ENCODE measurements at regions not wholly inside any gene's neighbourhood (a gene's known extent, or its start where the extent isn't known, plus 50 kb on each side); places are given as distances from the start of the nearest gene placed in this dataset.

DNA sequence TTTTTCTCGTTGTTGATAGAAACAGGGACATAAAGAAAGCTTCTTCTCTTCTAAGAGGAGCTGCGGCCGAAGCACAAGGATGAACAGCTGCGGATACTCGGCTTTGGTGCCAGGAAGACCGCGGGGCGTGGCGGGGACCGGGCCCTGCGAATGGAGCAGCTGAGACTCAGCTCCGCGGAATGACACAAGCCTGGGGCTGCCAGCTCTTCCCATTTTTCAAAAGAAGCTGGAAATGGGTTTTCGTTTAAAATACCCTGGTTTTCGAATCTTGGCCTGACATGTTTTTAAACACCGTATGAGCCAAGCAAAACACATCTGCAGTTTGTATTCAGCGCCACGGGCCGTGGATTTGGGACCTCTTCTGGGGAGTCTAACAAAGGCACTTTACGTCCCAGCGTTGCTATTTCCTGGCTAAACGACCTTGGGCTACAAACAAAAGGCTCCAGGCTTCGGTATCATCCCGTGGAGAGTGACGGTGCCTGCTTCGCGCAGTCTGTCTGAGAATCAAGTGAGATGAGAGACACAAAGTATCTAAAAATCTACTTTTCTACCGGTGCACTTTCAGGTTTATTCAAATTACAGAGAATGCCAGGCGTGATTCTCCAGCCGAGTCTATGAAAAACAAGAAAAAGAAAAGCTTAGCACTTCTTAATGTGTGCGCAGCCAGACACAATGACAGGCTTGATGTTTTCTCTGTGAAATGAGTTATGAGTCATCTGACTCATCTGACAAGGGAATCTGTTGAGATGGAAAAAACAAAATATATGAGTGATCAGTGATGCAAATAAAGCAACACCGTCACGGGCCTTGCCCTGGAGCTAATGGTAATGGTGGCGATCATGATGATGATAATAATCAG, 114.0 kb upstream of the TMEM132D start:
- peak; percentile 69 for DNase-seq

DNA sequence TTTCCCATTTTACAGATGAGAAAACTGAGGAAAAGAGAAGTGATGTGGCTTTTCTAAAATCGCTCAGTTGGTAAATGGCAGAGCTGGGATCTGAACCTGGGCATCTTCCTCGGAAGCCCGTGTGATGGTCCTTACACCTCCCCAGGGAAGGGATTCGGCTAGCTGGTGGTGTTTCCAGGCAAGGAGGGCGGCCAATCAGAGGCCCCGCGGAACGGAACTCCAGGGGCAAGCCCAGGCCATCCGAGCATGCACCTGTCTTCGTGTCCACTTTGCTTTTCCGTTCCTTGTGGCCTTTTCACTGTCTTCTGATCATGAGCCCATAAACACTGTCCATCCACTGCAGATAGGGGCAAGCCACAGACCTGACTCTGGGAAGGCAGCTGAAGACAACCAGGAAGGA, 114.8 kb upstream of the TMEM132D start:
- DNase-seq: no peak

DNA sequence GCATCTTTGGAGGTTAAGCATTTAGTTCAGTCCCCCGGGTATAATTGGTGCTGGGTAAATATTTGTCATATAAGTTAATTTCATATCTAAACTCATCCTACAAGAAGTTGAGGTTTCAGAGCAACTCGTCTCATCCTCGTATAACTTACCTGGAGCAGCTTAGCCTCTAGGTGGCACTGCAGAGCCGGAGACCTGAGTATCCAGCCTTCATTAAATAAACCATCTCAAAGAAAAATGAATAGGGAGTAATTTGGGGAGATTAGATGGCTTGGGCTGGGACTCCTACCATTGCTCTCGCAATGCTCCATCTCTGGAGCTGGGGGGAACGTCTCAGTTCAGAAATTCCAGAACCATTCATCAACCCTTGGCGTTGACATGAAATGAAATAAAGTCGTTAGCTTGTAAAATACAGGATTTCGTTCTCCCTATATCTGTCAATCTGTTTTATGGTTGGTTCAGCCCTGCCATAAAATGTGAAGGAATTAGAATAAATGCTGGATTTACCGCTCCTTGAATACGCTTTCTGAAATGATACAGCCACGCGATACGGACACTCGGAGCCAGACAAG, 122.9 kb upstream of the TMEM132D start:
- DNase-seq: no peak

DNA sequence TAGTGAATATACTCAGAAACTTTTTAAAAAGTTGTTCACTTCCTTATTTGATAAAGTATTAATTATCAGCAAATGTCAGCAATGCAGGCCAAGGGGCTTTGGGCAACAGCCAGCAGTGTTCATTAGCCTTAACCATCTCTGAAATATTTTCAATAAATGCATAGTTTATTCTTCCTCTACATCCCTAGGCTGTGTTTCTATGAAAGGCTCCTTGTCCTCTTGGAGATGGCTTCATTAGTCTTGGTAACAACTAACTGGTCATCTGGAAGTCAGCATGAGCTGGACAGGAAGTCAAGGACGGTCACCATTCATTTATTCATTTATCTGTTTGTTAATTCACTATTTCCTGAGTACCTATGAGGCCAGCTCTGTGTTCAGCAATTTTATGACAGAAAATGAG, 124.0 kb upstream of the TMEM132D start:
- DNase-seq: no peak

DNA sequence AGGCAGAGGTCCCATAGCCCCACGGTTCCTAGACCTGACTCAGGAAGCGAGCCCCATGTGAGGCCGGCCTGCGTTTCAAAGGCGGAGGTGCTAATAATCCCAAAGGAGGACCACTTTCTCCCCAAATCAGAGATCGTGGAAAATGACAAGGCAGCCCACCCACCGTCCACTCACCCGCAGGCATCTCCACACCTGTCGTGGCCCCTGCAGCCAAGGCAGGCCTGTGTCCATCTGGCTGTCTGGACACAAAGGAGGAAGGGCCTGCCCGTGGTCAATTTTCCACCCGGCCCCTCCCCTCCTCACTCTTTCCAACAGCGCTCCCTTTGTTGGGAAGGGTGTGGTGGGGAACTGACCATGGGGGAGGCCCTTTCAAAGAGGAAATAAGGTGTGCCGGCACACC, 125.3 kb upstream of the TMEM132D start:
- no peak for DNase-seq

DNA sequence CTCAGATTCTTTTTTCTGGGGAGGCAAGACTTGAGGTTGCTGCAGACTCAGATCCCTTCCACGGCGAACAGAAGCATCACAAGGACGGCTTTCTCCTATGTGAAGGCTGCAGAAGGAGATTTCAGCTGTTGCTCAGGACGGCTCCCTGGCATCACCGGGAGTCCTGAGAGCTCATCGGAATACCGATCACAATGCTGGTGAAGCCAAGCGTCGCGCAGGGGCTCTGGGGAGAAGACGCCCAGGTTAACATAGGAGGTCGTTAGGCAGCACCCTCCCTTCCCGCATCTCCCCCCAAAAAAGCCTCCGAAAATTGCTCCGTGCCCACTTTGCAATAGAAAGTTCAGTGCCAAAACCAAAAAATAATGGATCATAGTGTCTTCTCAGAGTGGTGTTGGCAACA, 127.2 kb upstream of the TMEM132D start:
- DNase-seq: no peak

DNA sequence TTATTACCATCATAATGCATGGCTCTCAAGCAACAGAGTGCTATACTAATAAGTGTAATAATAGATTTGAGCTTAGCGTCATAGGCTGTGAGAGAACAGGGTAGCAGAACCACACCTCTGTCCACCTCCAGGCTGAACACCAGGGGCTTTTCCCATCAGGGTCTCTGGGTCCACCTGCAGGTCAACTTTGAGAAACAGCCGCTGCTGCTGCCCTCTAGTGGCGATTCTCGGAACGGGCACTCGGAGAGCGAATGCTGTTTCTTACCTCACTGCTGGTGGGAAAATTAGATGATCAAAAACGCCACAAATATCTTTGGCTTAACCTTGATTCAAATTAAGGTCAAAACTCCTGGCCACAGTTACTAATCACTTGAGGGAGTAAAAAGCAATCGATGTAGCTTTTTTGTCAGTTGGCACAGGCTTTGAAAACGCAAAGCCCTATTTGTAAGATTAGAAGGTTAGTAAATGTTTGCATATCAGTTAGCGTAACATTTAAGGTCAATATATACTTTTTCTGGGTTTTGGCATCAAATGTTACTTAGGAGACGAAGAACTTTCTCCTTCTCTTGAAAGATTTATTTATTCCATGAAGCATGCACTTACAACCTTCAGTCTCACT, 127.9 kb upstream of the TMEM132D start:
- DNase-seq: peak; percentile 69

DNA sequence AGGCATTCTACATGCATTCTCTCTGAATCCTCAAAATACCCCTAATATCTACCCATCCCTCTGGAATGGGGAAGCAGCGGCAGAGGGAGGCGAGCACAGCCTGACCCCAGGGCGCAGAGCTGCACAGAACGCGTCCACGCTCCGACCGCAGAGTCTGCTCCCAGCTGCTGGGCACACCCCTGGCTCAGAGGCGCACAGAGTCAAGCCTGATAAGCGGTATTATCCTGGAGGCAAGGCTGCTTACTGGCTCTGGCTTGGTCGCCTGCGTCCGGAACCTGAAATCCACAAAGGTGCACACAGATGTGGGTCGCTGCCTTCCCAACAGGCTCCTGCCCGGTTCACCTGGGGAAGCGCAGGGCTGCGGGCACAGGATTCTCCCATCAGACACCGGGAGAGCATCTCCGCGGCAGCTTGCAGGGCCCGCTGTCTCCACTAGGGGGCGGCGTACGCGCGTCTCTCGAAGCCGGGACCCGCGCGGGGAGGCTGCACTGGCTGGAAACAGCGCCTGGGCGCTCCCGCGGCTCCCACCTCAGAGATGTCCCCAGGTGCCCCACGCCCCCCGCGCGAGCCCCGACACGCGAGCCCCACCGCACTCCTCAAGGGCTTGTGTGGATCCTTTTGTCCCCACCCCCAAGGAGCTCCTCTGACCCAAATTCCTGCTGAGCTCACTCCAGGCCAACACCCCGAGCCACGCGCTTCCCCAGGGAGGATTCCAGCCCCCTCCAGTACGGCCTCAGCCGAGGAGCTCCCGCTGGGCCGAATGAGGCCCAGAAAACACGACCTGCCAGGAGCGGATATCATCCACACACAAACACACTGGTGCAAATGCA, 120.1 kb upstream of the FZD10 start:
- peak; percentile 80 for DNase-seq

DNA sequence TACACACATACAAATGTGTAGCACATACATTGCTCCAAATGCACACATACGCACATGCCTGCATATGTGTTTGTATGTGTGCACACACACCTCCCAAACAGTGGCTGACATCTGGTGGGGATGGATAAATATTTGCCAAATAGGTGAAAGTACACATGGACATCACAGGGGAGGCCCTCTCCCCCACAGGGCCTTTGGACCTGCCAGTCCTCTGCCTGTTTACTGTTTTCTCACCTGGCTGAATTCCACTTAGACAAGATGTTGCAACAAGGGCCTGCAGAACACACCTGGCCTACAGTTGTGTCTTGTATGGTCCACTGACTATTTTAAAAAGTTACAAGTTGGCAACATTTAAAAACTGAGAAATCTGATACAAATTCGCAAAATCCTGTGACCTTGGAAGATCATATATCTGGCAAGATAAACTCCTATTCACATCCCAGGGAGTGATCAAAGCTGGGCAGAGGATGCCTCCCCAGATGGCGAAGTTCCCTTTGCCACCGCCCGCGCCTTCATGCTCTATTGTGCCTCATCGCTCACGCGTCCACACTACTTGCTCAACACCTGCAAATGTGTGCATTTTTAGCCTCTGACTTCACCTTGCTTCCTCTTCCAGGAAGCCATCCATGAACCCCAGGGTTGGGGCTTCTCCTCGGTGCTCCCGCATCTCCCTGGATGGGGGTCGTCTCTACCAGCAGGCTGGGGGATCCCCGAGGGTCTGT, 118.4 kb upstream of the FZD10 start:
- DNase-seq: no peak

DNA sequence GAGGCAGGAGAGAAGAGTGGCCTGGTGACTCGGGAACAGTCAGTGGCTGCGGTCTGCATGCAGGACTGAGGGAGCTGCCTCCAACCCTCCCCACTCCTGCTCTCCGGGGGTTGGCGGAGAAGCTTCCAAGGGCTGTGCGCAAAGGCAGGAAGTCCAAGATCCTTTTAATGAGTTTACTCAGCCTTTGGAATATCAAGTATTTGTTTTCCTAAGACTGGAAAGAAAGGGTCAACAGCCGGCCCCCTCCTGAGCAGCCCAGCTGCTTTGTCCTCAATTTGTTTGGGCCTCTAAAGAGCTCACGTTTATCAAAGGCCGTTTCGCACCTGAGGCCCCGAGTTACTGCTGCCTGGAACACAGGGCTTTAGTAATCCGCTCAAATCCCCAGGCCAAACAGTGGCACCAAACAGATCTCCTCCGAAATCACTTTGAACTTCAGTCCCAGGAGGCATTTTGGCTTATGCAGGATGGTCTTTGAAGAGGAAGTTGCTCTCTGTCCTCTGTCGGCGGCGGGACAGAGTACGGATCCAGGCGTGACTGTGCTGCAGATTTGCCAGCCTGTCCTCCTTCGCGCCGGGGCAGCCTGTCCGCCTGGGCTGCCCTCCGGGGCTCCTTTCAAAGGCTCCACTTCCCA, 117.2 kb upstream of the FZD10 start:
- no peak for DNase-seq

DNA sequence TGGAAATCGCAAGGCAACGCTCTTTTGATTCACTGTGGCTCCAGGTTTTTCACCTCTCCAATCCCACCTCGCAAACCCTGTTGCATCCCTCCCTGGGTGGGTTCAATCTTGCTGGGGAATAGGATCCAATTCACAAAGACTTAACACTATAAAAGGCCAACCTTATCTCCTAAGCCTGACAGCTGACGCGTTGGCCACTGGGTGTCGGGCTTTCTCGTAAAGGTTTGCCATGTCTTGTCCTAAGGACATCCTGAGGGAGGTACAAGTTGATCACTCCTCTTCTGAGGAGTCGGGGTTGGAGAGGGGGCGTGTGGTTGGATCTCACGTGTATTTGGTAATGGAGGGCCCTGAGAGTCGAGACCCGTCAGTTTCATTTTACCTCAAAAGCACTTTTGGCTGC, 112.6 kb upstream of the FZD10 start:
- DNase-seq: no peak

DNA sequence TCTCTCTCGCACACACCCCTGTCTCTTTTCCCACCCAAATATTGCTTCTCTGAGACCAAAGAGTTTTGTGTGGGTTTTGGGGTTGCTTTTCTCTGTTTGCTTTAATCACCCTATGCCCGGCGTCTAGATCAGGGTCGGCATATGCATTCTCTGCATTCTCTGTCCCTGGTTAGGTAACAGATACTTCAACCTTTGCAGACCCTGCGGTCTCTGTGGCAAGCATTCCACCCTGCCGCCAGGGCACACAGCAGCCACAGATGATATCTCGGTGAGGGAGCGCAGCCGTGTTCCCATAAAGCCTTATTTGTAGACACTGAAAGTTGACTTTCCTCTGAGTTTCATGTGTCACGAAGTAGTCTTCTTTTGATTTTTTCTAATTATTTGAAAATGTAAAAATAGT, 110.4 kb upstream of the FZD10 start:
- no peak for DNase-seq

DNA sequence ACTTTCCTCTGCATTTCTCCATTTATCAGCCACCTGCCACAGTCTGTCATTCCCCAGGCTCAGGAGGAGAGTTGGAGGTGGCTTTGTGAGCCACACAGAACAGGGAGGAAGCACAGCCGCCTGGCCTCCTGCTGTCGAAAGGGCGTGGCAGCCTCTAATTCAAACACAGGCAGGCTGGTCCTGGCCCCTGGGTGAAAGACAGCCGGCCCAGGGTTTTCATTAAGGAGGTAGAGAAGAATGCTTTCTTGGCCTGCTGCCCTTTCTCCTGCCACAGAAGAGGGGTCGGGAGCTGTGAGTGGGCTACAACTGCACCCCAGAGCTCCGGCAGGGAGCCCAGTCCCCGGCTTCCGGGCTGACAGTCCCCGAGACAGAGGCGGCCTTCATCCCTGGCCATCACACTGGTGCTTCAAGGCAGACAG, 108.6 kb upstream of the FZD10 start:
- no peak for DNase-seq

DNA sequence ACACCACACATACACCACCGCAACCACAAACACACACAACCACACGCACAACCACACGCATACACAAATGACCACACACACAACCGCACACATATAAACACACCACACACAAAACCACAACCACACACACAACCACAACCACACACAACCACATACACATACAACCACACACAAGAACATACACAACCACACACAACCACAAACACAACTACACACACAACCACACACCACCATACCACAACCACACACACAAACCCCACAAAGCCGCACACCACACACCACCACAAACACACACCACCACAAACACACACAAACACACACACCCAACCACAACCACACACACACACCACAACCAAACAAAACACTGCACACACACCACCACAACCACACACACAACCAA, 107.5 kb upstream of the FZD10 start:
- DNase-seq: no peak

DNA sequence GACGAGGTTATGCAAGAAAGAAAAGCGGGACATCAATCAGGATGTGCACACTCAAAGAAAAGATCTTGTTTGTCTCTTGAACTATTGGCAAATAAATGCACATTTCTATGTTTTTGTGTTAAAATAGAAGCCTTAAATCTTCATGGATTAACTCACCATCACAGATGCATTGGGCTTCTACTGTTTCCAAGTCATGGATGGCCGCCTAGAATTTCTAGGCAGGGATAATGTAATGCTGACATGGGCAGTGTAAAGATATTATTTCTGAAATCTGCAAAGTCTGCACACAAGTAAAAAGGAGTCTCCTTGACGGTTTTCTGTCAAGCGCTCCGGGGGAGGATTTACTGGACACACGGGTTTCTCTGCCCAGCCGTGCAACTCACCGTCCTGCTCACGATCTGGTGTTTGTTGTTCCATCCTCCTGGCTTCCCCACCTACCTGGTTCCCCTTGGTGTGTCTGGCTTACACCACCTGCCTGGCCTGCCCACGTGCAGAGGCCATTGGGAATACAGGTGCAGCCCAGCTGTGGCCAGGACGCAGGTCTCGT, 103.3 kb upstream of the FZD10 start:
- no peak for DNase-seq

DNA sequence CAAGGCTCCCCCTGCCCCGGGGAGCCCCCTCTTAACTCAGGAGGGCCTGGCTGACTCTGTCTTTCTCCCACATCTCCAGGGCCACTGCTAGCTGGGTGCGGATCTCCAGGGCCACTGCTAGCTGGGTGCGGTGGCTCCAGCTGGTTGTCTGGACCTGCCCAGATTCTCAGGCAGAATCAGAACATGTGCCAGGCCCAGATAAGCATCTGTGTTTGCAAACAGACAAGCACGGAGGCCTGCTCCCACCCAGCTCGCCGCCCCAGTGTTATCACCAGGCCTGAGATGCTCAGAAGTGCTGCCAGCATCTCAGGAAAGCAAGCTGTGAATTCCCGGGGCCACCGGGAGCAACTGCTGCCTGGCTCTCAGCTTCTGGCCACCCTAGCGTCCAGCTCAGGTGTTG, 98.4 kb upstream of the FZD10 start:
- no peak for DNase-seq

DNA sequence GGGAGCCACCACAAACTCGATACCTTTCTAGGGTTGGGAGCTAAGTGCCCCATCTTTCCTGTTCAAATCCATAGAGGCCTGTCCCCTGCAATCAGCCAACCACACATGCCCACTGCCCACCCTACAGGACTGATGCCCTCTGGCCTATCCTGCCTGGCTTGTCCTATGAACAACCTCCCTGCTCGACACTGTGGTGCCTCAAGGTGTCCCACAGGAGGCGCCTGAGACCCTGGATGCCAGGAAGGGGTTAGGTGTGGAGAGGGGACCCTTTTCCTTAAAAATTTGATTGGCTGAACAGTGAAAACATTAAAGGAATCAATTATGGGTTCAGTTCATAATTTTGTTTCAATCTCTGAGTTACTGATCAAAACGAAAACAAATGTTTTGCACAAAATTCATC, 97.3 kb upstream of the FZD10 start:
- DNase-seq: no peak

DNA sequence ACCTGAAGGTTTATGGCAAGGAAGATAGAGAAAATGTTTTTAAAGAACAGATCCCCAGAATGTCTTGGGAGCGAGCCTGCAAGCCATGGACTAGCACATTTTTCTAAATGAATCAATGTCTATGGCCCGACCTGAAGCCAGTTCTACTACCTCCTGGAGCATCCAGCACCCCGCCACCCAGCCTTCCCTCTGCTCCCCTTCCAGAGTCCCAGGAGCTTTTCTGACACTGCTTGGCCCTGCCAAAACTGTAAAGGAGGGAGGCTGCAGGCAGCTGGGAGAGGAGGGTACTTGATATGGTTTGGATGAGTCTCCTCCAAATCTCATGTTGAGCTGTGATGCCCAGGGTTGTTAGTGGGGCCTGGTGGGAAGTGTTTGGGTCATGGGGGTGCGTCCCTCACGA, 95.5 kb upstream of the FZD10 start:
- no peak for DNase-seq

DNA sequence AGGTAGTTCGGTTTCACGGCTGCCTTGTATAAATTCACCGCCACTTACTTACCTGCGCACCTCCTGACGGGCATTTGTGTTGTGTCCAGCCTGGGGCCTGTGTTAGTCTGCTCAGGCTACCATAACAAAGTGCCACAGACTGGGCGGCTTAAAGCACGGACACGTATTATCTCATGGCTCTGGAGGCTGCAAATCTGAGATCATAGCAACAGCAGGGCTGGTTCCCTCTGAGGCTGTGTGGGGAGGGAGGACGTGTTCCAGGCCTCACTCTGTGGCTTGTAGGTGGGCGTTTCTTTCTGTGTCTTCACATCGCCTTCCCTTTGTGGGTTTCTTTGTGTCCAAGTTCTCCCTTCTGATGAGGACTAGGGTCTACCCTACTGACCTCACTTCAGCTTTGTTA, 93.5 kb upstream of the FZD10 start:
- DNase-seq: no peak

DNA sequence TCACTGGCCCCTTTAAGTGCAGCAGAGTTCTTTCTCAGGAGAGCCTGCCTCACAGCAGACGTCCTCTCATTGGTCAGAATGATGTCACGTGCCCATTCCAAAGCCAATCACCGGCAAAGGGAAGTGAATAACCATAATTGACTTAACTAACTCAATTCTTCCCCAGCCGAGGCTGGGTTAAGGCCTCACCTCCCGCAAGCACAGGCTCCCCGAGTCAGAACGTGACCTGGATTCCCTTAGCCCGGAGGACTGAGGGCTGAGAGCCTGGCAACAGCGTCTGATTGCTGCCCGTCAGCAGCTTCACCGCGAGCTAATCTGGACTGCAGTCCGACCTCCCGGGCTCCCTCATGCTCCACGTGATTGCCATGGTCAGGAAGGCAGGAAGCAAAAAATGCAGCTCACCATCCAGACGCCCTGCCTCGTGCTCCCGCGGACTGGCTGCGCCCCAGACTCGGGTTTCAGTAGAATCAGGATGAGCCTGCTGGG, 92.1 kb upstream of the FZD10 start:
- DNase-seq: peak; percentile 54

DNA sequence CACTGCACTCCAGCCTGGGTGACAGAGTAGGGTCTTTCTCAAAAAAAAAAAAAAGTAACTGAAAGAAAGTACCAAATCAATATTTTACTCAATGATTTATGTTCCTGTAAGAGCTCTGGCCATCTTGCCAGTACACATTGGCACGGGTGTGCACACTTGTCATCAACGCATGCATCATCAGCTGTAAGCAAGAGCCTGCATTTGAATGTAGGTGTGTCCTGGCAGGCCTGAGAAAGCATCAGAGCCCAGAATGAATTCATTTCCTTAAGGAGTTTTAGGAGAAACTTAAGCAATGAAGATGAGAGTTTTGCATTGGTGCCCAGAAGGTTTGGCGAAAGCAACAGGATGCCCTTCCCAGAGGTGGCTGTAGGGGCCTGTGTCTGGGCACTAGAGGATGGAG, 88.5 kb upstream of the FZD10 start:
- DNase-seq: no peak
